ENCODE measurements at regions not wholly inside any gene's neighbourhood (a gene's known extent, or its start where the extent isn't known, plus 50 kb on each side); places are given as distances from the start of the nearest gene placed in this dataset.

DNA sequence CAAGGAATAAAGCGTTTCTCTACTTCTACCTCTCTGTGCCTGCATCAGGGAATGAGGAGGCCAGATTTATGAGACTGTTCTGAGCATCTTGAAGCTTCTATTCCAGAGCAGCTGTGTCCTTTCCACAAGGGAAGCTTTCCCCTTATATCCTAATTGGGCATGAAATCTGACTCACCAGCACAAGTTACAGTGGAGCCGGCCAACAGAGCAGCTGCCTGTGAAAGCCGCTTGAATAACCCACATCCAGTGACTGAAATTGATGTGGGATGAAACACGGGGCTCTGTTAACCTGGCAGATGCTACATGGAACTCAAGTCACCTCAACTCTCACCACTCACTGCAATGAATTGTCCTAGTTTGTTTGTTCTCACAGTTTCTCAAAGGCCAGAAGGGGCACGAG, 400.3 kb downstream of the TFAP2A start:
- intact Hi-C loops (cut with DNase I) = no loop called here
- ATAC-seq = no peak

DNA sequence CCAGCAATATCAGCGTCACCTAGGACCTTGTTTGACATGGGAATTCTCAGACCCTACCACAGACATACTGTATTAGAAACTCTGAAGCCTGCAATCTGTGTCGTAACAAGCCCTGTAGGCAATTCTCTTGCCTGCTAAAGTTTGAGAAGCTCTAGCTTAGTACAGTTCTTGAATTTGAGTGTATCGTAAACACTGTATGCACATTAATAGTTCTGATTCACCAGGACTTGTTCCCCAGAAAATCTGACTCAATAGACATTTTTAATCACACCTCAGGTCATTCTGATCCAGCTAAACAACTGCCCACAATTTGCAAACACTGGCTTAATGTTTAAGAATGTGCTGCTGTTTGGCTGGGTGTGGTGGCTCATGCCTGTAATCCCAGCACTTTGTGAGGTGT, 414.3 kb downstream of the TFAP2A start:
- ATAC-seq (no peak), DNase-seq (ENCODE audit: missing footprints) (no peak)
- intact Hi-C loops (cut with DNase I) = no loop called here

More for the DNA sequence above, 400.3 kb downstream of the TFAP2A start:
- DNase-seq (ENCODE audit: missing footprints) = no peak

DNA sequence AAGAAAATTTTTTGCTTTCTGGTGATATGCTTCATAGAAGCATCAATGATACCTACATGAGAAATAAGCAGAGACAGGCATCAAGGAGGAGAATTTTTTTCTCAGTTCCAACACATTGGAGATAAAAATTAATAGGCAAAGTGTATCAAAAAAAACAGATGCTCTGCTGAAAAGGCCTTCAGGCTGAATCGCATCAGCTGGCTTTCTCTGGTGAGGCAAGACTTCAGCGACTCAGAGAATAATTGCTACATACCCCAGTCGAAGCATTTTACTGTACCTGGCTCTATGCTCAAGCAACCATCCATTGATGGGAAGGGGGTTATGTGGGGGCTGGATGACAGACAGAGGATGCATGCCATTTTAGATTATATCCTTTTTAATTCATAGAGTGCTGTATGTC, 415.1 kb downstream of the TFAP2A start:
- no peak for DNase-seq (ENCODE audit: missing footprints)
- intact Hi-C loops (cut with DNase I) = no loop called here

DNA sequence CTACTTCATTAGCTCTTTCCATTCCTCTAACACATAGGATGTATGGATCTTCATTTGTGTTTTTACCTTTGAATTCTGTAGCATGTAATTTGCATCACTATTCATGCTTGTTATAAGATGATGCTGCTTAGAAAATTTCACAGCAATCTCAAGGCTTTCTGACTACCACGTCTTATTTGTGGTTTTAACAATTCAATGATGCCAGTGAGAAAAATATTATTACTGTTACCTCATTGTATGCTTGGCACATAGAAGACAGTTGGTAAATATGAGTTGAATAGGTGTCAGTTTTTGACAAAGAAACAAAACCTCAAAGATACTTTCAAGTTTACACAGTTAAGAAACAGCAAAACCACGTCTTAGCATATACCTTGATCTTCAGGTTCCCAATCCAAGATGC, 428.6 kb downstream of the TFAP2A start:
- DNase-seq (ENCODE audit: missing footprints) = no peak
- intact Hi-C loops (cut with DNase I) = no loop called here
- no peak for ATAC-seq

More for the DNA sequence above, 415.1 kb downstream of the TFAP2A start:
- ATAC-seq = no peak

DNA sequence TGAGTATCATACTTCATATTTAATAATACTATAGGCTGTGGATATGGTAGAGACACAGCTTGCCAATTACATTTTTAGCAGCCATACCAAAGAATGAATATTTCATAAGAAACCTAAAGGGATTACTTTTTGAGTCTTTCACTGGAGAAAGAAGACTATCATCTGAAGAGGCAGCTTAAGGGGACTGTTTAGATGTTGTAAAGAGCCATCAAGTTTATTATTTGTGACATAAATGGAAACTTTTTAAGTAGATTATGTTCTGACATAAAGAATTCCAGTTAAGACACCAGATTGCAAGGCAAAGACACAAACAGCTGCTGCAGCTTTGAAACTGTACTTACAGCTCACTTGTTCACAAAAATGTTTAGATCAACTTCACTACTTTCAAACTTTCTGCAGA, 429.4 kb downstream of the TFAP2A start:
- intact Hi-C loops (cut with DNase I) = no loop called here
- no peak for ATAC-seq
- no peak for DNase-seq (ENCODE audit: missing footprints)

DNA sequence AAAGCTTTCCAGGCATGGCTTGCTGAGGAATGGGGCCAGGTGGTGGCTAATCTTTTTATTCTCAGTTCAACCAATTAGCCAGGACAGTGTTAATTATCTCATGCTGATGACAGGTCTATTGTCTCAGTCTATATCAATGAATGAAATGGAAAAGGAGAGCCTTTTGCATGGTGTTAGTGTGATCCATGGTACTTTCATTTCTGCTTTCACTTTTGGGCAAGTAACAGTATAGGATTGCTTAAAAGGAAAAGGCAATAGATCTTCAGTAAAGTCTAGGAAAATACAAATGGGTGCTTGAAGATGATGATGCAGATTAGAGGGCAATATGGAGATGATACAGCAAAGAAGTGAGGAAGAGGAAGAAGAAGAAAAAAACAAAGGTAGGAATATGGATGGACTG, 430.3 kb downstream of the TFAP2A start:
- no peak for DNase-seq (ENCODE audit: missing footprints)
- no peak for ATAC-seq
- intact Hi-C loops (cut with DNase I) = no loop called here

DNA sequence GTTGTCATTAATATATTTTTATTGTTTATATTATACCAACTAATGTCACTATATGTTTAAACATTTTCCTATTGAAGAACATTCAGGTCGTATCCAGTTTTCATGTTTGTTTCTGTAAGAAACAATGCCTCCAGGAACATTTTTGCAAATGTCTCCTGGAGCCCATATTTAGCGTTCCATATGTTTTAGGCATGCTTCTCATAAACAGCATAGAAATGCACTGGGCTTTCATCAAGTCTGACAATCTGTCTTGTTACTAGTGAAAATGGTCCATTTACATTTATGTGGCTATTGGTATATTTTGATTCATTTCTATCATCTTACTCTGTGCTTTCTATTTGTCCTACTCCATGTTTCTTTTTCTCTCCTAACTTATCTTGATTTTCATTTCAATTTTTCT, 431.7 kb downstream of the TFAP2A start:
- ATAC-seq (no peak), DNase-seq (ENCODE audit: missing footprints) (no peak)
- intact Hi-C loops (cut with DNase I) = no loop called here

DNA sequence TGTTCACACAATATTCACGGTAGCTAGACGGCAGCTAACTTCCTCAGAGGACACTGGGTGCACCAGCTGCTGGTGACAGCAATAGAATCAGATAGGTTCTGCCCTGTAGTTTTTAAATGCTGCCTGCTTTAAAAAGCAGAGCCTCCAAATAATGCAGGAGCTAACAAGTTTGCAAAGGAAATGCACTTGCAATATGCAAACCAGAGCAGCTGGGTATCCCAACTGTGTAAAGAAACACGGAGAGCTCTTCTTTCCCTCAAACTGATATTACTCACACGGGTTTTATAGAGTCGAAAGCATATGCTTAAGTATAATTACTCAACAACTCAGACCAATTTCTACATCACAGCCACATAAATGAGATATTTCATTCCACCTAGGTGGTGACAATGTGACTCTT, 432.7 kb downstream of the TFAP2A start:
- DNase-seq (ENCODE audit: missing footprints) = no peak
- intact Hi-C loops (cut with DNase I) = no loop called here
- no peak for ATAC-seq

DNA sequence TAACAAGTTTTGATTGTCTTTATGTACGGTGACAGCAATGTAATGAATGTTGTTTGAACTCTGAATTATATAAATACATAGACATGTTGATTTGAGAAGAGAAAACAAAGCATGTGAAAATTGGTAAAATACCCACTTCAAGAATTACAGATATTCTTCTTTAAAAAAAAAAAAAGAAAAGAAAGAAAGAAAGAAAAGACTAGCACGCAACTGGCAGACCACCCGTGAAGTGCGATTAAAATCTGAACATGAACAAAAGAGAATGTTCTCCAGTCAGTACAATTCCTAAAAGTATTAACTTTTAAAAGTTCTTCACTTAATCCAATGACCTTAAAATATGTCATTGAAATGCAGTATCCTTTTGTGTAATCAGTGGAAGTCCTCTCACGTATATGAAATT, 434.9 kb downstream of the TFAP2A start:
- intact Hi-C loops (cut with DNase I) = no loop called here
- no peak for DNase-seq (ENCODE audit: missing footprints)
- ATAC-seq = no peak

DNA sequence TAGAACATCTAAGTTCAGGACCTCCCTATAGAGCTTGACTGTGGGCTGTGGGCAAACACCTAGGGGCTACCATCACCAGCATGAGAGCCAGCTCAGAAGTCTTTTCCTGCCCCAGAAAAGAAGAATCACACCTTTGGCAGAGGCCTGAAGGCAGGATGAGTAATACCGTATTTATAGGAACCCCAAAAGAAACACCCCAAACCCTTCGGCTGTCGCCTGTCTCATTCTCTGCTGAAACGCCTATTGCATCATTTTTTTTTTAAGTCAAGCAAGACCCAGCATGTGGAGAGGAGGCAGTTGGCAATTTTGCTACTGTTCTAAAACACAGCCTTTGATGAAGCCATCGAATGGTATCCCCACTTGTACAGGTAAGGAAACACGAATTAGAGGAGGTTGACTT, 436.4 kb downstream of the TFAP2A start:
- DNase-seq (ENCODE audit: missing footprints) (no peak), ATAC-seq (no peak)
- intact Hi-C loops (cut with DNase I) = no loop called here

DNA sequence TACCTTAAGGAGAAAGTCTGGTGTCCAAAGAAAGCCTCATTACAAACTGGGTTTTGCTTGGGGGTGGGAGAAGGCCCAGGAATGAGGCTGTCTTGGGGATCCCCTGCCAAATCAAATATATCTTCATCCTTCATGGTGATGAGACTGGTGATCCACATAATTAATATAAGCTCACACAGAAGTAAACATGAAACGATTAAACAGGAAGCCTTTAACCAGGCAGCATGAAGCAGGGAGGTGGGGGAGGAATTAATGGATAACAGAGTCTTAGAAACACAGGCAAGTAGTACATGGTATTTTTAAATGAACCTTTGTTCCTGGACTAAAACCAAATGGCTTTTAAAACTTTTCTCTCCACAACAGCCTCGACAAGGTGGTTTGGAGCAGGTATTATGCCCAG, 437.5 kb downstream of the TFAP2A start:
- intact Hi-C loops (cut with DNase I) = no loop called here
- ATAC-seq = no peak
- no peak for DNase-seq (ENCODE audit: missing footprints)

DNA sequence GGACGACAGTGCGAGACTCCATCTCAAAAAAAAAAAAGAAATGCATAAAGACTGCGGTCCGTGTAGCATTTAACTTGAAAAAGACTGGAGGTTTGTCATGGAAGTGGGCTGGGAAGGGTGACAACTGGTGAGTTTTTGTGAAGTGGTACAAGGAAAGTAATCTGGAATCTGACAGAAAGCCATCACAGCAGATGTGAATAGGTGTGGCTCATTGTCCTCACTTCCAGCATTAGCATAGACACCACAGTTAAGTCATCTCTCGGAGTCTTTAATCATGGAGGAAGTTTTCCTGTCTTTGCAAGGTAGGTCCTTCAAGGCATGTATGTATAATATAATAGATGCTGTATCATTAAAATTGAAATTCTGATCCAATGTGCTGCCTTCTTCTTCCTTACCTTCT, 453.2 kb downstream of the TFAP2A start:
- intact Hi-C loops (cut with DNase I) = no loop called here
- no peak for DNase-seq (ENCODE audit: missing footprints)
- no peak for ATAC-seq

DNA sequence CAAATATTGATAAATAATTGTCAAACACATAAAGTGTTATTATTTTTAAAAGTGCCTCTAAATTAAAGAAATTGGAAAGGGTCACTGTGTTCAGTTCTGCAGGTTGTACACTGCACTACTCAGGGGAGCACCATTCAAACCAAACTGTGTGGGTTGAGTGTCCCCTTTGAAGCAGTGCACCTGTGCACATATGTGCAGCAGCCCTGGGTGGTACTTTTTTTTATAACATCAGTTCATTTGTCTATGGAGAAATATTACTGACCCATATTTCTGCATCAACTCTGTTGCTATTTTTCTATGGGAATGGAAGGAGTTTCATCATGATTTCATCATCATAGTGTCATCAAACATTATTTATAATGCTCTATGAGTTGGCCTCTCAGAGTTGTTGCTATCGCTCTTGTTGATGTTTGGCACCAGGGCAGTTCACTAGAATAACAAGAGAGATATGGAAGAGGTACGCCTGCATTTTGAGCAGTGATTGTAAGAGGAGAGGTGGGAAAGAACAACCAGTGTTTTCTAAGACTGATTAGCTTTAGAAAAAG, 457.6 kb downstream of the TFAP2A start:
- no peak for ATAC-seq

DNA sequence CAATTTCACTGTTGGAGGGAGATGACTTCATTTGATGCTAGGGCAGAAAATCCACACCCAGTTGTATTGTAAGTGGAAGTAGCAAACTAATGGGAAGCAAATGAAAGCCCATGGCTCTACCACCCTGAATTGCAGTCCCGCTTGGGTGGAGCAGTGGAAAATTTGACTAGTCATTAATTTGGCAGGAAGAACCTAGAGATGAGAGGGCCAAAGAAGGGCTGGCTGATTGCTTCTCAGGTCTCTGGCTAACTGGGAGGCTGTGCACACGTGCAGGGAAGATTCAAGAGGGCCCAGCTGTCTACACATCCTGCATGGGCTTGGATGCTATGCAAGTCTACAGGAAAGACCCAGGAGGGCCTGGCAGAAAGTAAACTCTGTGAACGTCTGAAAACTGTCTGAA, 466.2 kb downstream of the TFAP2A start:
- ATAC-seq (no peak), DNase-seq (ENCODE audit: missing footprints) (no peak)
- intact Hi-C loops (cut with DNase I) = no loop called here

More for the DNA sequence above, 457.6 kb downstream of the TFAP2A start:
- no peak for DNase-seq (ENCODE audit: missing footprints)
- intact Hi-C loops (cut with DNase I) = no loop called here

DNA sequence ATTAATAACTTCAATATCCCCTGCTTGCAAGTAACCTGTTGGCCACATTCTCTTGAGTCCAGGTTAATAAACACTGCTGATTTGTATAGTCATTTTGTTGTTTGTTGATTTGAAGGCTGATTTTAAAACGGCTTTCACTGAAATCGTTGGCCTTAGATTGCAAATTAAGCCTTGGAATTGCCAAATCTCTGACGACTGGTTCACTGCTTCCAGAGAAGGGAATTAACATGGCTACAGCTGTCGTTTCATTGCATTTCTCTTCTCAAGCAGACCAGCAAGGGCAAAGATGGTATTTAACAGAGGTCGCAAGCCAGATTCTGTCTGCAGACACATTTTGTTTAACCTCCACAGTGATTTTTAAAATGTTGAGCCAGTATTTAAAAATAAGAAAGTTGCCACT, 470.9 kb downstream of the TFAP2A start:
- DNase-seq (ENCODE audit: missing footprints) (no peak), ATAC-seq (no peak)
- intact Hi-C loops (cut with DNase I) = no loop called here

DNA sequence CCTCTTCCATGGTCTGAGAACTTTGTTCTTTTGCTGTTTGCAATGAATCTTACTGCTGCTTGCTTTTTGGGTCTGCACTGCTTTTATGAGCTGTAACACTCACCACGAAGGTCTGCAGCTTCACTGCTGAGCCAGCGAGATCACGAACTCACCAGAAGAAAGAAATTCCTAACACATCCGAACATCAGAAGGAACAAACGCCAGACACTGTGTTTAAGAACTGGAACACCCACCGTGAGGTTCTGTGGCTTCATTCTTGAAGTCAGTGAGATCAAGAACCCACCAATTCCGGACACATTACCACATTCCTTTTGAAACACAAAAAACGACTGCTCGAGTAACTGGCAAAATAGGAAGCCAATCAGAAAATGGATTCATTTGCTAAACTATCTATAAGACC, 471.8 kb downstream of the TFAP2A start:
- intact Hi-C loops (cut with DNase I) = no loop called here
- ATAC-seq (no peak), DNase-seq (ENCODE audit: missing footprints) (no peak)

DNA sequence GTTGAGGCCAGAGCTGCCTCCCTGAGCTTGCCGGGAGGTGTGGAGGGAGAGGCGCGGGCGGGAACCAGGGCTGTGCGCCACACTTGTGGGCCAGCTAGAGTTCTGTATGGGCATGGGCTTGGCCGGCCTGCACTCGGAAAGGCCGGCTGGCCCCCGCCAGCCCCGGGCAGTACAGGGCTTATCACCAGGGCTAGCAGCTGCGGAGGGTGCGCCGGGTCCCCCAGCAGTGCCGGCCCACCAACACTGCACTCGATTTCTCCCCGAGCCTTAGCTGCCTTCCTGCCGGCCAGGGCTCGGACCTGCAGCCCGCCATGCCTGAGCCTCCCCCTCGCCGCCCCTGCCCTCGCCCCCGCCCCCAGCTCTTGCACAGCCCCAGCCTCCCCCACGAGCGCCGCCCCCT, 472.7 kb downstream of the TFAP2A start:
- no peak for DNase-seq (ENCODE audit: missing footprints)
- intact Hi-C loops (cut with DNase I) = no loop called here
- no peak for ATAC-seq

DNA sequence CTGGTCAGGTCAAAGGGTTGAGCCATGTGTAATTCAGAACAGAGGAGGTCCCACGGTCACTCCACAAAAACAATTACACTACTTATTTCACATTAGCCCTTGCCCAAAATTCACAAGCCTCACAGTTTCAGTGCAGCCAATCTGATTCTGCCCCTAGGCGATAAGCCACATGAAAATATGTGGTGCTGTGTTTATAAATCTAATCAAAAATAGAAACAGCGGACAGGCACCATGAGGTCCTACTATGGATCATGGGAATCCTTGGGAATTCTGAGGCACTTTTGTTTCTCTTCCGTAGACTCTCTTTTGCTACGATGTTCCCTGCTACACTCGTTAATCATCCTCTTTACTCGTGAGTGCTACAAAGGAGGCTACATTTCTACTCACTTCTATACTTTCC, 476.1 kb downstream of the TFAP2A start:
- ATAC-seq = no peak
- no peak for DNase-seq (ENCODE audit: missing footprints)
- intact Hi-C loops (cut with DNase I) = no loop called here

DNA sequence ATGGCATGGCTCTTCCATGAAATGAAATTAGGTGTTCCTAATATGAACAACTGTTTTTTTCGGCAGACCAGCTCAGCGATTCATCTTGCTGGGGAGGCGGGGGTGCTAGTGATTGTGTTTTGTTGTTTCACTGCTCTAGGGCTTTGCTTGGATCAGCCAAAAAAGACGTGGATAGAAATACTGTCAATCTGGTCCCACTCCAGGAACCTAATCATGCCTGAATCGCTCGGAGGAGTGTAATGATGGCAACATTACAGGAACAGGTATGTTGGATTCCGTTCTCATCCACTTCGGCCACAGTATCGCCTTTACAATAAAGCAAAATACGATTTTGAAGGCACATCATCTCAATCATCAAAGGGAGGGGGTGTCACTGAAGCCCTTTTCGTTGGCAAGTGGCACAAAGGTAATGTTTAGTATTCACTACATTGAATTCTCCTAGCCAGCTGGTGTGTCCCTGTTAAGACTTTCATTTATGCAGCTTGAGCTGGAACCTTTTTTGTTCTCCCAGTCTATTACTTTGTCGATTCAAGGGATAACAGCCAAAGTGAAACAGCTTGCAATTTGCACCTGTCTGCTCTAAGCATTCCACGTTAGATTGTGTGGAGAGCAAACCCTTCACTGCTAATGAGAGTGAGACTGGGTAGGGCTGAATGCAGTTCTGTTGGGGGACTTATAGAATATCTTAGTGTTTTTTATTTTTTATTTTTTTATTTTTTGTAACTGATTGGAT, 477.7 kb downstream of the TFAP2A start:
- ATAC-seq = no peak
- intact Hi-C loops (cut with DNase I) = no loop called here
- no peak for DNase-seq (ENCODE audit: missing footprints)

DNA sequence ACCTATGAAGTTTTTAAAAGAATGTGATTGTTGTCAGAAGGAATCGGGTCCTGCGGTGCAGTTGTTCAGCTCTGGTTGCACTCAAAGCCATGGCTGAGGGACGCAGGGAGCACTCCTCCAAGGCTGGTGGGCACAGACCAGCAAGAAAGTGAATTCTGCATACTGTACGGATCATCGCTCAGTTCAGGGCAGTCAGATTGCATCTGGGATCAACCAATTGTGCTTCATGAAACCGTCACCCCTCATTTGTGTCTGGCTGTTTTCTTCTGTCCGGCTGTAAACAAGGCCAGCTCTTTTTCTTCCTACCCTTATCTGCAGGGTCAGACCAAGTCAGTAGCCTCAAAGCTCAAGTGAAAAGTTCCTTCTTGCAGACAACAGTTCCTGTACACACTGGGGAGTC, 478.3 kb downstream of the TFAP2A start:
- DNase-seq (ENCODE audit: missing footprints) (no peak), ATAC-seq (no peak)
- intact Hi-C loops (cut with DNase I) = no loop called here

DNA sequence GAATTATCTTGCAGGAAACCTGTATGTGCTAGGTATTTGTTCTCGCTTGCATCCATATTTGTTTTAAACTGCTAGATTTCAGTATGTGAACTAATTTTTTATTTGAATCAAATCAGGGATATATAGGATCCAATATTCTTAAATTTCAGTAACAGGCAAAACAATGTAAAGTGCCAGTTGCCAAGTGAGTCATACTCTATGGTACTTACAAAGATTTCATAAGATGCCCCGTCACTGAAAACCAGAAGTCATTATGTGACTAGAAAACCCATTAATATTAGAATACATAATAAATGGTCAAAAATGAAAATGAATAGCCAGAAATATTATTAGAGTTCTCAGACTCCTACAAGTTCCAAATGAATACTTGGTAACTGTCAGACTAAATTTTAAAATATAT, 481.2 kb downstream of the TFAP2A start:
- intact Hi-C loops (cut with DNase I) = no loop called here
- ATAC-seq = no peak
- DNase-seq (ENCODE audit: missing footprints) = no peak

Data from Right ventricle myocardium inferior (tissue), 1 donor.